Loucy (cell line): ENCODE measurements at regions not wholly inside any gene's neighbourhood (a gene's known extent, or its start where the extent isn't known, plus 50 kb on each side); places are given as distances from the start of the nearest gene placed in this dataset.

ENCODE experiments used
- EZH2phosphoT487 ChIP-seq: fragments of 200-600 bp; IDR thresholded peaks from 2 replicates; pipeline ENCODE4 v1.6.1; 2018; ENCODE audit warnings: antibody characterized with exemption, mild to moderate bottlenecking, moderate library complexity, borderline replicate concordance
- TF ChIP-seq, protein P1 (sequence below): fragments of 200-600 bp; sonication (generic); conservative IDR thresholded peaks from 2 replicates; pipeline ENCODE4 v1.5.1; 2014; ENCODE audit warnings: mild to moderate bottlenecking, antibody characterized with exemption, low read length

DNA sequence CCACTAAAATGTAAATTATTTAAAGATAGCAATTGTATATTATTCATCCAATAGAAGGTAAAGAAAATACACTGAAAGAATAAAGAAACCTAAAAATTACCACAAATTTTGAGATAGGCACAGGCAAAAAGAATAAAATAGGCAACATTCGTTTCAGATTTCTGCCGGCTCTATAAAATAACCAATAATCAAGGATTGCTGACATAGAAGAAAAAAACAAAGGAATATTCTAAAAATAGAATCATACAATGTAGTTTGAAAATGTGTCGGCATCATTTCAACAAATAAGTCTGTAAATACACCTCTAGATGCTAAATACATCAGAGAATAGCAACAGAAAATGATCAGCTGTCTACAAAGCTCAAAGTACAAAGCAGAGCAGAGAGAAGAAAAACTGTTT lies 973.3 kb downstream of the EPHA7 start:
- TF ChIP-seq, protein P1, sequence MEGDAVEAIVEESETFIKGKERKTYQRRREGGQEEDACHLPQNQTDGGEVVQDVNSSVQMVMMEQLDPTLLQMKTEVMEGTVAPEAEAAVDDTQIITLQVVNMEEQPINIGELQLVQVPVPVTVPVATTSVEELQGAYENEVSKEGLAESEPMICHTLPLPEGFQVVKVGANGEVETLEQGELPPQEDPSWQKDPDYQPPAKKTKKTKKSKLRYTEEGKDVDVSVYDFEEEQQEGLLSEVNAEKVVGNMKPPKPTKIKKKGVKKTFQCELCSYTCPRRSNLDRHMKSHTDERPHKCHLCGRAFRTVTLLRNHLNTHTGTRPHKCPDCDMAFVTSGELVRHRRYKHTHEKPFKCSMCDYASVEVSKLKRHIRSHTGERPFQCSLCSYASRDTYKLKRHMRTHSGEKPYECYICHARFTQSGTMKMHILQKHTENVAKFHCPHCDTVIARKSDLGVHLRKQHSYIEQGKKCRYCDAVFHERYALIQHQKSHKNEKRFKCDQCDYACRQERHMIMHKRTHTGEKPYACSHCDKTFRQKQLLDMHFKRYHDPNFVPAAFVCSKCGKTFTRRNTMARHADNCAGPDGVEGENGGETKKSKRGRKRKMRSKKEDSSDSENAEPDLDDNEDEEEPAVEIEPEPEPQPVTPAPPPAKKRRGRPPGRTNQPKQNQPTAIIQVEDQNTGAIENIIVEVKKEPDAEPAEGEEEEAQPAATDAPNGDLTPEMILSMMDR, result no peak
- TF ChIP-seq EZH2phosphoT487, result no peak
